DND-41 (cell line): ENCODE measurements at regions not wholly inside any gene's neighbourhood (a gene's known extent, or its start where the extent isn't known, plus 50 kb on each side); places are given as distances from the start of the nearest gene placed in this dataset.

Source experiments
- ATAC-seq: fragments of 200-7000 bp; cut with Tn5 transposase; 3 replicates; pipeline ENCODE4 v1.9.1; 2021; ENCODE audit warnings: low read depth; ENCODE audit not compliant: insufficient read depth
- DNase-seq: peaks from one replicate; pipeline ENCODE4 v3.0.0-alpha.2; 2020
- H2AFZ ChIP-seq: 2 replicates; pipeline ENCODE4 v1.6.0; 2012; ENCODE audit warnings: low read depth, low read length
- H3K27ac ChIP-seq: 2 replicates; pipeline ENCODE4 v1.5.1; 2012; ENCODE audit warnings: low read length, inconsistent platforms
- H3K27me3 ChIP-seq: fragments of 200-600 bp; sonication (generic); 2 replicates; pipeline ENCODE4 v1.6.0; 2012; ENCODE audit warnings: low read length, mild to moderate bottlenecking, inconsistent platforms; ENCODE audit not compliant: insufficient read depth, poor library complexity
- H3K36me3 ChIP-seq: 2 replicates; pipeline ENCODE4 v1.5.1; 2012; ENCODE audit warnings: low read length, inconsistent platforms; ENCODE audit not compliant: insufficient read depth
- H3K4me1 ChIP-seq: 2 replicates; pipeline ENCODE4 v1.5.1; 2012; ENCODE audit warnings: mild to moderate bottlenecking, low read length; ENCODE audit not compliant: insufficient read depth
- H3K4me2 ChIP-seq: 2 replicates; pipeline ENCODE4 v1.6.0; 2012; ENCODE audit warnings: mild to moderate bottlenecking, moderate library complexity, low read length, inconsistent platforms; ENCODE audit not compliant: insufficient read depth
- H3K4me3 ChIP-seq, 2 experiments: fragments of 200-600 bp in 1 of 2; shearing (Covaris generic) in 1 of 2; 2 replicates each; pipeline ENCODE4 v1.5.1; 2012 to 2016; ENCODE audit warnings: inconsistent platforms in 2 of 2, low read length in 2 of 2, mild to moderate bottlenecking in 2 of 2, low read depth in 1 of 2, moderate library complexity in 1 of 2
- H3K79me2 ChIP-seq: 2 replicates; pipeline ENCODE4 v1.6.0; 2012; ENCODE audit warnings: low read length, inconsistent platforms; ENCODE audit not compliant: insufficient read depth
- H3K9ac ChIP-seq: 2 replicates; pipeline ENCODE4 v1.6.0; 2012; ENCODE audit warnings: low read depth, mild to moderate bottlenecking, inconsistent platforms, low read length, moderate library complexity
- H3K9me3 ChIP-seq: 2 replicates; pipeline ENCODE4 v1.5.1; 2012; ENCODE audit warnings: low read length, moderate library complexity, mild to moderate bottlenecking, inconsistent platforms; ENCODE audit not compliant: insufficient read depth, severe bottlenecking
- H4K20me1 ChIP-seq: 2 replicates; pipeline ENCODE4 v1.6.0; 2012; ENCODE audit warnings: low read length; ENCODE audit not compliant: insufficient read depth
- CTCF ChIP-seq: IDR thresholded peaks from 2 replicates; pipeline ENCODE4 v1.5.1; 2012; ENCODE audit warnings: borderline replicate concordance, low read length, moderate library complexity, mild to moderate bottlenecking; ENCODE audit not compliant: poor library complexity, severe bottlenecking; ENCODE audit errors: extremely low read depth
- EZH2 ChIP-seq: IDR thresholded peaks from 3 replicates; pipeline ENCODE4 v1.6.1; 2012; ENCODE audit warnings: borderline replicate concordance, low read depth, mild to moderate bottlenecking, moderate library complexity, low read length, inconsistent platforms; ENCODE audit not compliant: severe bottlenecking

DNA sequence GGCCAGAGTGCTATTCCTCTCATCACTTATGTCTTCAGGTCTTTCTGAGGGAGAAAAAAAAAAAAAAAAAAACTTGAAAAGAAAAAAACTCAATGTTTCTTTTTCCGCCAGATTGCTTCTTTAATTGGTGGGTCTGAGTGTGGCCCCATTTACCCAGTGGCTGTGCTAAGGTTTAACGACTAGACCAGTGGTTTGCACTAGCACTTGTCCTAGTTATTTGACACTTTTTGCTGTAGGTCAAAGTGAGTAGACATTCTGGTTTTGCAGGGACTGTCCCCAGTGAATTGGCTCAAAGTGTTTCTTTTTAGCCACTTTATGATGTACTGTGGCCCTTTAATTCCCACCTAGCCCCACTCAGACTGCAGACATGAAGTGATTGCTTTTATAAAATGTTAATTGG, 273.3 kb downstream of the PTEN start:
- no peak overlapping the region for H3K4me2 ChIP-seq
- no peak overlapping the region for H3K4me3 ChIP-seq
- no peaks in the 10 kb centered on the region for H4K20me1 ChIP-seq
- no peaks in the 10 kb centered on the region for H3K79me2 ChIP-seq
- H3K4me1 ChIP-seq, result no peaks in the 10 kb centered on the region
- no peaks in the 10 kb centered on the region for H3K9me3 ChIP-seq
- no peak overlapping the region for H2AFZ ChIP-seq
- H3K27ac ChIP-seq, result no peak overlapping the region
- no peak for ATAC-seq
- no peak overlapping the region for H3K9ac ChIP-seq
- no peak for DNase-seq
- no peaks in the 10 kb centered on the region for H3K36me3 ChIP-seq
- H3K27me3 ChIP-seq, result no peaks in the 10 kb centered on the region
- TF ChIP-seq CTCF (no peak), EZH2 (no peak)

DNA sequence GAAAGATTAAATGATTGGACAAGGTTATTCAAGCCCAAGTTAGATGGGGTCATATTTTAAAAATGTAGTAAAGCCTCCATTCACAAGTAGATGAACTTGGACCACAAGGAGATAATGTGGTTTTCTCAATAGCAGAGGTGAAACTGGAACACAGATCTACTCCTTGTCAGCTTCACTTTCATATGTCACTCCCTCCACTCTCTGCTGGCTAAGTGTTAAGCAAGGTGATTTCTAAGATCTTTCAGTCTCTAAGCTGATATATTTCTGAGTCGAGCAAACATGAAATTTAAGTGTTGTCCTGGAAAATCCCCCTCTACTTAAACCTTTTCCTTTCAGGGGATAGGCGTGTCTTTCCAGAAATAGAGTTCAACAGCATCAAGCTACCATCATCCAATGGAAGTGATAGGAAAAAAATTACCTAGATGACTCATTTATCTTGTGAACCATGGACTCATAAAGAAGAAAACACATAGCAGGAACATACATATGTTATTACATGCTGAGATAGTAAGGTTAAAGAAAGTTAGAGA, 275.0 kb downstream of the PTEN start:
- H3K36me3 ChIP-seq, result no peaks in the 10 kb centered on the region
- ATAC-seq (peak; percentile 48; the same call in 1 of the 3 replicates), DNase-seq (no peak)
- no peak for TF ChIP-seq CTCF
- no peak for TF ChIP-seq EZH2
- no peaks in the 10 kb centered on the region for H4K20me1 ChIP-seq
- no peaks in the 10 kb centered on the region for H3K79me2 ChIP-seq
- no peak overlapping the region for H3K27ac ChIP-seq
- H2AFZ ChIP-seq, result no peak overlapping the region
- H3K9me3 ChIP-seq, result no peaks in the 10 kb centered on the region
- H3K27me3 ChIP-seq, result no peaks in the 10 kb centered on the region
- H3K4me3 ChIP-seq, result no peak overlapping the region
- H3K4me2 ChIP-seq, result no peak overlapping the region
- H3K4me1 ChIP-seq, result no peaks in the 10 kb centered on the region
- H3K9ac ChIP-seq, result no peak overlapping the region

- ATAC-seq (no peak), DNase-seq (no peak)
- no peak overlapping the region for H3K4me3 ChIP-seq
- no peaks in the 10 kb centered on the region for H3K27me3 ChIP-seq
- H2AFZ ChIP-seq, result no peak overlapping the region
- no peaks in the 10 kb centered on the region for H4K20me1 ChIP-seq
- no peak overlapping the region for H3K9ac ChIP-seq
- no peaks in the 10 kb centered on the region for H3K9me3 ChIP-seq
- TF ChIP-seq CTCF, result no peak
- TF ChIP-seq EZH2, result no peak
- H3K4me1 ChIP-seq, result peaks cover 2% of the 10 kb centered on the region
- no peak overlapping the region for H3K4me2 ChIP-seq
- no peaks in the 10 kb centered on the region for H3K79me2 ChIP-seq
- H3K36me3 ChIP-seq, result no peaks in the 10 kb centered on the region
- no peak overlapping the region for H3K27ac ChIP-seq
Measured at GRCh38 chr10:88147000-88147798, 283.8 kb downstream of the PTEN start.
